ENCODE measurements at regions not wholly inside any gene's neighbourhood (a gene's known extent, or its start where the extent isn't known, plus 50 kb on each side); places are given as distances from the start of the nearest gene placed in this dataset.

DNA sequence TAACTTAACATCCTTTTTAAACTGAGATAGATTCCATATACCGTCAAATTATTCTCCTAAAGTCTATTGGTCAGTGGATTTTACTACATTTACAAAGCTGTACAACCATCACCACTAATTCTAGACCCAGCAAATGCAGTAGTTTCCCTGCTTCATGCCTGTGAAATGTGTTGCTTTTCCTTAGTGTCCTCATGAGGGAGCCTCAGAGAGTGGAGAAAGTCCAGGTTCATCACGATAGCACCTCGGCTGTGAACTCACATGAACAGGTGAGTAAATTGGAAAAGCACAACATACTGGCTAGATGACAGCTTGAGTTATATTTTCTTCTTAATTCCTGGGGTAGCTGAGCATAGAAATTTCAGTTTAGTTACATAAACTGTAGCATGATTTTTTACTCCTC lies 653.7 kb downstream of the MTRR start:
- TF ChIP-seq, protein P1, sequence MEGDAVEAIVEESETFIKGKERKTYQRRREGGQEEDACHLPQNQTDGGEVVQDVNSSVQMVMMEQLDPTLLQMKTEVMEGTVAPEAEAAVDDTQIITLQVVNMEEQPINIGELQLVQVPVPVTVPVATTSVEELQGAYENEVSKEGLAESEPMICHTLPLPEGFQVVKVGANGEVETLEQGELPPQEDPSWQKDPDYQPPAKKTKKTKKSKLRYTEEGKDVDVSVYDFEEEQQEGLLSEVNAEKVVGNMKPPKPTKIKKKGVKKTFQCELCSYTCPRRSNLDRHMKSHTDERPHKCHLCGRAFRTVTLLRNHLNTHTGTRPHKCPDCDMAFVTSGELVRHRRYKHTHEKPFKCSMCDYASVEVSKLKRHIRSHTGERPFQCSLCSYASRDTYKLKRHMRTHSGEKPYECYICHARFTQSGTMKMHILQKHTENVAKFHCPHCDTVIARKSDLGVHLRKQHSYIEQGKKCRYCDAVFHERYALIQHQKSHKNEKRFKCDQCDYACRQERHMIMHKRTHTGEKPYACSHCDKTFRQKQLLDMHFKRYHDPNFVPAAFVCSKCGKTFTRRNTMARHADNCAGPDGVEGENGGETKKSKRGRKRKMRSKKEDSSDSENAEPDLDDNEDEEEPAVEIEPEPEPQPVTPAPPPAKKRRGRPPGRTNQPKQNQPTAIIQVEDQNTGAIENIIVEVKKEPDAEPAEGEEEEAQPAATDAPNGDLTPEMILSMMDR (IDR thresholded peaks at IDR 0.05) = no peak
- TF ChIP-seq EP300 (IDR thresholded peaks at IDR 0.05; ENCODE audit: low read depth) = no peak

Data from transverse colon (tissue), 3 donors.